WERI-Rb-1 (cell line): ENCODE measurements at regions not wholly inside any gene's neighbourhood (a gene's known extent, or its start where the extent isn't known, plus 50 kb on each side); places are given as distances from the start of the nearest gene placed in this dataset.
"Not testable (repeated sequence)": the region's sequence is repeated elsewhere in the genome, so short reads cannot be mapped to it uniquely, and the experiment has no call there.

Experiments
- DNase-seq: peaks from one replicate; pipeline ENCODE4 v3.0.0-alpha.2; 2020
- H3K27ac ChIP-seq: fragments of 250-450 bp; sonication (Bioruptor Pico); 2 replicates; pipeline ENCODE4 v1.5.1; 2020; ENCODE audit warnings: mild to moderate bottlenecking, moderate library complexity
- H3K27me3 ChIP-seq: fragments of 250-450 bp; sonication (Bioruptor Pico); 2 replicates; pipeline ENCODE4 v1.5.1; 2021; ENCODE audit warnings: mild to moderate bottlenecking, low read depth, moderate library complexity; ENCODE audit not compliant: insufficient read depth, severe bottlenecking
- H3K36me3 ChIP-seq: fragments of 250-450 bp; sonication (Bioruptor Pico); 2 replicates; pipeline ENCODE4 v1.5.1; 2020; ENCODE audit warnings: mild to moderate bottlenecking, moderate library complexity
- H3K4me3 ChIP-seq: 2 replicates; pipeline ENCODE4 v1.5.1; 2011; ENCODE audit warnings: low read depth, mild to moderate bottlenecking, control low read depth, low read length
- H3K9me3 ChIP-seq: fragments of 250-450 bp; sonication (Bioruptor Pico); 2 replicates; pipeline ENCODE4 v1.5.1; 2021; ENCODE audit warnings: mild to moderate bottlenecking, moderate library complexity; ENCODE audit not compliant: severe bottlenecking
- TF ChIP-seq, protein P1 (sequence below): IDR thresholded peaks from 2 replicates; pipeline ENCODE4 v1.5.1; 2011; ENCODE audit warnings: low read depth, mild to moderate bottlenecking, control low read depth, inconsistent platforms, low read length

GRCh38 chr11:134727204-134727603 lies 315.2 kb upstream of the B3GAT1 start:
- TF ChIP-seq, protein P1, sequence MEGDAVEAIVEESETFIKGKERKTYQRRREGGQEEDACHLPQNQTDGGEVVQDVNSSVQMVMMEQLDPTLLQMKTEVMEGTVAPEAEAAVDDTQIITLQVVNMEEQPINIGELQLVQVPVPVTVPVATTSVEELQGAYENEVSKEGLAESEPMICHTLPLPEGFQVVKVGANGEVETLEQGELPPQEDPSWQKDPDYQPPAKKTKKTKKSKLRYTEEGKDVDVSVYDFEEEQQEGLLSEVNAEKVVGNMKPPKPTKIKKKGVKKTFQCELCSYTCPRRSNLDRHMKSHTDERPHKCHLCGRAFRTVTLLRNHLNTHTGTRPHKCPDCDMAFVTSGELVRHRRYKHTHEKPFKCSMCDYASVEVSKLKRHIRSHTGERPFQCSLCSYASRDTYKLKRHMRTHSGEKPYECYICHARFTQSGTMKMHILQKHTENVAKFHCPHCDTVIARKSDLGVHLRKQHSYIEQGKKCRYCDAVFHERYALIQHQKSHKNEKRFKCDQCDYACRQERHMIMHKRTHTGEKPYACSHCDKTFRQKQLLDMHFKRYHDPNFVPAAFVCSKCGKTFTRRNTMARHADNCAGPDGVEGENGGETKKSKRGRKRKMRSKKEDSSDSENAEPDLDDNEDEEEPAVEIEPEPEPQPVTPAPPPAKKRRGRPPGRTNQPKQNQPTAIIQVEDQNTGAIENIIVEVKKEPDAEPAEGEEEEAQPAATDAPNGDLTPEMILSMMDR: peak; percentile 51; the same call in 1 of the 2 replicates
- Histone ChIP-seq H3K36me3 (no peaks in the 10 kb centered on the region), H3K27ac (no peak overlapping the region), H3K9me3 (no peaks in the 10 kb centered on the region), H3K27me3 (peaks cover 48% of the 10 kb centered on the region), H3K4me3 (no peak overlapping the region)
- peak; percentile 55 for DNase-seq

GRCh38 chr11:134725716-134726639 lies 313.9 kb upstream of the B3GAT1 start:
- DNase-seq: peak; percentile 75
- peaks cover 45% of the 10 kb centered on the region for H3K27me3 ChIP-seq
- H3K4me3 ChIP-seq: no peak overlapping the region
- no peaks in the 10 kb centered on the region for H3K36me3 ChIP-seq
- H3K27ac ChIP-seq: no peak overlapping the region
- H3K9me3 ChIP-seq: no peaks in the 10 kb centered on the region
- TF ChIP-seq, protein P1: peak; percentile 85

DNA sequence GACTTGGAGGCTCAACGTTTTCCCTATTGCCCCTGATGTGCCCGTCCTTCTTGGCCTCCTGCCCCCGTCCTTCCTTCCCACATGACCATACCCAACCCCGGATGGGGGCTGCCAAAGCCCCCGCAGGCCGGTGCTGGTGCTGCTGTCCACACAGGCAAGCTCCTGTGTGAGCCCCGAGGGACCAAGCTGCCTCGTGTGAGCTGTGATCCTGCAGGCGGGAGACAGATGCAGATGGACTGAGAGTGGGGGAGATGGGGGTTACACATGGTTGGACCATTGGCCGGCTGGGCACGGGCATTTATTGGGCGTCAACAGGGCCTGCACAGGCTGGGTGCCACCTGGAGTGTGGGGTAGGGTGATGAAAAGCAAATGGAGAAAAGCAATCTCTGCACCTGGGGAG lies 313.2 kb upstream of the B3GAT1 start:
- H3K4me3 ChIP-seq: no peak overlapping the region
- H3K27ac ChIP-seq: no peak overlapping the region
- H3K27me3 ChIP-seq: peaks cover 40% of the 10 kb centered on the region
- TF ChIP-seq, protein P1: no peak
- no peaks in the 10 kb centered on the region for H3K36me3 ChIP-seq
- no peak for DNase-seq
- no peaks in the 10 kb centered on the region for H3K9me3 ChIP-seq

GRCh38 chr11:134724779-134725140 lies 312.7 kb upstream of the B3GAT1 start:
- Histone ChIP-seq H3K4me3 (no peak overlapping the region), H3K27me3 (peaks cover 36% of the 10 kb centered on the region), H3K27ac (no peak overlapping the region), H3K9me3 (no peaks in the 10 kb centered on the region), H3K36me3 (no peaks in the 10 kb centered on the region)
- TF ChIP-seq, protein P1: no peak
- DNase-seq: no peak

DNA sequence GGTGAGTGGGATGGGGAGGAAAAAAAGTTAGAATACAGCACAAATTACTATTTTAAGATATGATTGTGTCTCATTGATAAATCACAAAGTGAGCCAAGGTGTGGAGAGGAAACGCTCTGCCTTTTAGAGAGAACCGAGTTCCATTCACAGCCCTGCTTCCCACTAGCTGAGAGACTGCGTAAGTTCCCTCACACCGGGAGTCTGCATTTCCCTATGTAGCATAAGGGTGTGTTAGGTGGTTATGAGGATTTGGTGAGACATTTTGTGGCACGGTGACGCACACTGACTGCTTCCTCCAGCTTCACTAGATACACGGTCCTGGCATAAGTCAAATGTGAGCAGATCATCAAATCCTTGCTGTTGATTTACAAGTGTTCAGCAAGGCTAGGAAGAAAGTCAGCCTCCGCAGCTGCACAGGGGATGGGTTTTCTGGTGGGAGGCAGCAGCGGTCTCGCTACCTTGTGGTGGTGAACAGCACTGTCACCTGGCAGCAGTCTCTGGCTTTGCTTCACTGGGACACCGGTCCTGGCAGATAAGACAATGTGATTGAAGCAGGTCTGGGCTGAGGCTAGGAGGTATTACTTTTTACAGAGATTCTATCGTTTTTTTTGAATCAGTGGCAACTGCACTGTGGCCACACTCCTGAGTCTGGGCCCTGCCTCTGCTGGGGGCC lies 312.2 kb upstream of the B3GAT1 start:
- TF ChIP-seq, protein P1: no peak
- no peak for DNase-seq
- Histone ChIP-seq H3K27ac (no peak overlapping the region), H3K27me3 (peaks cover 39% of the 10 kb centered on the region), H3K9me3 (no peaks in the 10 kb centered on the region), H3K36me3 (no peaks in the 10 kb centered on the region), H3K4me3 (no peak overlapping the region)

DNA sequence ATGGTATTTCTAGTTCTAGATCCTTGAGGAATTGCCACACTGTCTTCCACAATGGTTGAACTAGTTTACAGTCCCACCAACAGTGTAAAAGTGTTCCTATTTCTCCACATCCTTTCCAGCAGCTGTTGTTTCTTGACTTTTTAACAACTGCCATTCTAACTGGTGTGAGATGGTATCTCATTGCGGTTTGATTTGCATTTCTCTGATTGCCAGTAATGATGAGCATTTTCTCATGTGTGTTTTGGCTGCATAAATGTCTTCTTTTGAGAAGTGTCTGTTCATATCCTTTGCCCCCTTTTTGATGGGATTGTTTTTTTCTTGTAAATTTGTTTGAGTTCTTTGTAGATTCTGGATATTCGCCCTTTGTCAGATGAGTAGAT lies 308.6 kb upstream of the B3GAT1 start:
- not testable (repeated sequence) for H3K9me3 ChIP-seq, H3K36me3 ChIP-seq, H3K27ac ChIP-seq, H3K4me3 ChIP-seq, DNase-seq
- peaks cover 57% of the 10 kb centered on the region for H3K27me3 ChIP-seq

- not testable (repeated sequence) for H3K9me3 ChIP-seq, H3K4me3 ChIP-seq, H3K36me3 ChIP-seq, H3K27ac ChIP-seq, DNase-seq
- H3K27me3 ChIP-seq: peaks cover 54% of the 10 kb centered on the region
Observed at GRCh38 chr11:134719940-134720690, 308.1 kb upstream of the B3GAT1 start.
